Astrocyte (in vitro differentiated cells and primary cell): ENCODE measurements at regions not wholly inside any gene's neighbourhood (a gene's known extent, or its start where the extent isn't known, plus 50 kb on each side); places are given as distances from the start of the nearest gene placed in this dataset.
"Not testable (repeated sequence)": the region's sequence is repeated elsewhere in the genome, so short reads cannot be mapped to it uniquely, and the experiment has no call there.

Experiments
- DNase-seq: peaks from one replicate; pipeline ENCODE4 v3.0.0-alpha.2; 2010; ENCODE audit warnings: low read depth
- FAIRE-seq: peaks from 2 replicates; lab custom pipeline; 2011; peaks lifted over from hg19 to GRCh38; lab: Jason Lieb, UNC
- H2AFZ ChIP-seq: 2 replicates; pipeline ENCODE4 v1.6.0; 2012; ENCODE audit warnings: low read depth, low read length, inconsistent platforms
- H3K27ac ChIP-seq: 2 replicates; pipeline ENCODE4 v1.5.1; 2011; ENCODE audit warnings: low read depth, low read length, inconsistent platforms
- H3K27me3 ChIP-seq: 2 replicates; pipeline ENCODE4 v1.6.0; 2011; ENCODE audit warnings: low read length, inconsistent platforms; ENCODE audit not compliant: insufficient read depth
- H3K36me3 ChIP-seq: 2 replicates; pipeline ENCODE4 v1.5.1; 2011; ENCODE audit warnings: low read length, inconsistent platforms; ENCODE audit not compliant: insufficient read depth
- H3K4me1 ChIP-seq: 2 replicates; pipeline ENCODE4 v1.5.1; 2011; ENCODE audit warnings: low read length, inconsistent platforms; ENCODE audit not compliant: insufficient read depth
- H3K4me2 ChIP-seq: 2 replicates; pipeline ENCODE4 v1.6.0; 2012; ENCODE audit warnings: low read length, inconsistent platforms
- H3K4me3 ChIP-seq: 2 replicates; pipeline ENCODE4 v1.5.1; 2011; ENCODE audit warnings: low read depth, mild to moderate bottlenecking, low read length, inconsistent platforms; ENCODE audit not compliant: insufficient read depth
- H3K79me2 ChIP-seq: 2 replicates; pipeline ENCODE4 v1.6.0; 2012; ENCODE audit warnings: mild to moderate bottlenecking, low read length, inconsistent platforms; ENCODE audit not compliant: insufficient read depth
- H3K9ac ChIP-seq: 2 replicates; pipeline ENCODE4 v1.6.0; 2012; ENCODE audit warnings: mild to moderate bottlenecking, low read length, inconsistent platforms
- H3K9me3 ChIP-seq: 2 replicates; pipeline ENCODE4 v1.5.1; 2012; ENCODE audit warnings: low read depth, mild to moderate bottlenecking, low read length, inconsistent platforms; ENCODE audit not compliant: insufficient read depth
- H4K20me1 ChIP-seq: 2 replicates; pipeline ENCODE4 v1.6.0; 2012; ENCODE audit warnings: low read length, inconsistent platforms; ENCODE audit not compliant: insufficient read depth
- H3K27ac Mint-ChIP-seq: one replicate; pipeline ENCODE4 v1.8.0; 2021; ENCODE audit warnings: mild to moderate bottlenecking, mixed read lengths; ENCODE audit not compliant: unreplicated experiment
- H3K27me3 Mint-ChIP-seq: one replicate; pipeline ENCODE4 v1.8.0; 2021; ENCODE audit warnings: low read depth, mixed read lengths; ENCODE audit not compliant: unreplicated experiment
- H3K36me3 Mint-ChIP-seq: one replicate; pipeline ENCODE4 v1.8.0; 2021; ENCODE audit warnings: low read depth, mixed read lengths; ENCODE audit not compliant: unreplicated experiment
- H3K4me1 Mint-ChIP-seq: one replicate; pipeline ENCODE4 v1.8.0; 2021; ENCODE audit warnings: low read depth, mixed read lengths; ENCODE audit not compliant: unreplicated experiment
- H3K4me3 Mint-ChIP-seq: one replicate; pipeline ENCODE4 v1.8.0; 2021; ENCODE audit warnings: mild to moderate bottlenecking, moderate library complexity, mixed read lengths; ENCODE audit not compliant: unreplicated experiment
- H3K9me3 Mint-ChIP-seq: one replicate; pipeline ENCODE4 v1.8.0; 2021; ENCODE audit warnings: mild to moderate bottlenecking, mixed read lengths; ENCODE audit not compliant: unreplicated experiment

GRCh38 chr2:88984079-88984478 is 292.6 kb downstream of the RPIA start:
- H2AFZ ChIP-seq, H3K4me1 Mint-ChIP-seq, H3K4me3 Mint-ChIP-seq, H3K9me3 Mint-ChIP-seq, H3K4me2 ChIP-seq, H3K27me3 Mint-ChIP-seq, H3K79me2 ChIP-seq, H3K4me3 ChIP-seq, H3K36me3 Mint-ChIP-seq, H3K27ac ChIP-seq, H3K27me3 ChIP-seq, FAIRE-seq, H4K20me1 ChIP-seq, H3K27ac Mint-ChIP-seq, DNase-seq, H3K9ac ChIP-seq, H3K4me1 ChIP-seq, H3K9me3 ChIP-seq, H3K36me3 ChIP-seq: not testable (repeated sequence)

- not testable (repeated sequence) for H3K79me2 ChIP-seq, DNase-seq, H3K27me3 ChIP-seq, H3K27ac Mint-ChIP-seq, H3K9me3 ChIP-seq, H3K9ac ChIP-seq, H3K4me3 ChIP-seq, H2AFZ ChIP-seq, FAIRE-seq, H3K36me3 ChIP-seq, H3K36me3 Mint-ChIP-seq, H3K4me2 ChIP-seq, H3K27ac ChIP-seq, H3K27me3 Mint-ChIP-seq, H4K20me1 ChIP-seq, H3K9me3 Mint-ChIP-seq, H3K4me1 Mint-ChIP-seq, H3K4me3 Mint-ChIP-seq, H3K4me1 ChIP-seq
These were observed 295.4 kb downstream of the RPIA start for GRCh38 chr2:88986721-88987330.

- not testable (repeated sequence) for H3K79me2 ChIP-seq, H3K9me3 Mint-ChIP-seq, H3K4me3 Mint-ChIP-seq, H3K9me3 ChIP-seq, H2AFZ ChIP-seq, H3K36me3 ChIP-seq, H3K27me3 Mint-ChIP-seq, H3K27me3 ChIP-seq, H3K36me3 Mint-ChIP-seq, H3K4me3 ChIP-seq, H3K4me1 Mint-ChIP-seq, FAIRE-seq, H4K20me1 ChIP-seq, H3K27ac ChIP-seq, DNase-seq, H3K4me2 ChIP-seq, H3K9ac ChIP-seq, H3K4me1 ChIP-seq, H3K27ac Mint-ChIP-seq
These were observed 297.1 kb downstream of the RPIA start for GRCh38 chr2:88988617-88989016.

- H3K27me3 Mint-ChIP-seq, result peaks cover 24% of the 10 kb centered on the region
- FAIRE-seq, H3K4me3 Mint-ChIP-seq, H3K4me3 ChIP-seq, H3K36me3 Mint-ChIP-seq, H3K36me3 ChIP-seq, H3K9ac ChIP-seq, DNase-seq, H3K4me1 ChIP-seq, H3K4me1 Mint-ChIP-seq, H3K9me3 Mint-ChIP-seq, H3K27ac ChIP-seq, H3K27me3 ChIP-seq, H4K20me1 ChIP-seq, H3K27ac Mint-ChIP-seq, H2AFZ ChIP-seq, H3K9me3 ChIP-seq, H3K79me2 ChIP-seq, H3K4me2 ChIP-seq: not testable (repeated sequence)
These were observed 301.3 kb downstream of the RPIA start for GRCh38 chr2:88992819-88993218.

GRCh38 chr2:88994856-88995255 is 303.4 kb downstream of the RPIA start:
- not testable (repeated sequence) for H3K9me3 Mint-ChIP-seq, H3K9ac ChIP-seq, H3K27me3 ChIP-seq, H2AFZ ChIP-seq, H3K36me3 Mint-ChIP-seq, H3K79me2 ChIP-seq, FAIRE-seq, H3K4me3 Mint-ChIP-seq, H3K4me3 ChIP-seq, H3K4me1 Mint-ChIP-seq, H3K4me1 ChIP-seq, H3K36me3 ChIP-seq, H4K20me1 ChIP-seq, H3K27ac Mint-ChIP-seq, H3K9me3 ChIP-seq, DNase-seq, H3K4me2 ChIP-seq, H3K27ac ChIP-seq
- peaks cover 26% of the 10 kb centered on the region for H3K27me3 Mint-ChIP-seq

- H3K9me3 Mint-ChIP-seq, H3K36me3 Mint-ChIP-seq: not testable (repeated sequence)
These were observed 305.1 kb downstream of the RPIA start for GRCh38 chr2:88996588-88996987.

More at GRCh38 chr2:88996588-88996987, 305.1 kb downstream of the RPIA start:
- H3K9ac ChIP-seq, H3K4me3 Mint-ChIP-seq, DNase-seq, H3K27me3 ChIP-seq, H3K4me1 ChIP-seq, H3K27ac ChIP-seq, H3K4me2 ChIP-seq, H3K79me2 ChIP-seq, FAIRE-seq, H3K4me3 ChIP-seq, H3K4me1 Mint-ChIP-seq, H4K20me1 ChIP-seq, H2AFZ ChIP-seq, H3K27ac Mint-ChIP-seq, H3K9me3 ChIP-seq, H3K36me3 ChIP-seq: not testable (repeated sequence)
- H3K27me3 Mint-ChIP-seq, result peaks cover 25% of the 10 kb centered on the region
